AML-193 (cell line): ENCODE measurements at regions not wholly inside any gene's neighbourhood (a gene's known extent, or its start where the extent isn't known, plus 50 kb on each side); places are given as distances from the start of the nearest gene placed in this dataset.
A peak's percentile ranks its signal among the peaks of the same experiment; 100 is the strongest.

Source experiments
- DNase-seq, 2 experiments: peaks; one replicate each; lab custom pipeline; 2025; lab: John Stamatoyannopoulos, UW

- no peak for DNase-seq
These were observed 105.2 kb downstream of the FAS start for GRCh38 chr10:89095701-89096391.

- DNase-seq, result no peak
These were observed 103.1 kb downstream of the FAS start for GRCh38 chr10:89093728-89094127.

- DNase-seq, result no peak
These were observed 102.4 kb downstream of the FAS start for GRCh38 chr10:89092981-89093380.

- no peak for DNase-seq
These were observed 101.8 kb downstream of the FAS start for GRCh38 chr10:89092439-89092838.

GRCh38 chr10:89091496-89091895 is 100.9 kb downstream of the FAS start:
- peak; percentile 31 to 35 for DNase-seq

- DNase-seq, result peak; percentile 66 to 83
These were observed 100.3 kb downstream of the FAS start for GRCh38 chr10:89090756-89091445.

GRCh38 chr10:89086801-89087521 is 96.4 kb downstream of the FAS start:
- DNase-seq, result peak; percentile 65 to 66

- DNase-seq, result peak; percentile 59 to 63
These were observed 94.6 kb downstream of the FAS start for GRCh38 chr10:89085153-89085552.

GRCh38 chr10:89082086-89082485 is 91.5 kb downstream of the FAS start:
- DNase-seq, result no peak

- DNase-seq, result no peak
These were observed 90.1 kb downstream of the FAS start for GRCh38 chr10:89080660-89081059.

GRCh38 chr10:89079961-89080360 is 89.4 kb downstream of the FAS start:
- DNase-seq, result no peak

- no peak for DNase-seq
These were observed 88.4 kb downstream of the FAS start for GRCh38 chr10:89078724-89079672.

GRCh38 chr10:89076120-89076519 is 85.5 kb downstream of the FAS start:
- DNase-seq, result no peak

- DNase-seq, result no peak
These were observed 85.0 kb downstream of the FAS start for GRCh38 chr10:89075631-89076030.

GRCh38 chr10:89074120-89074519 is 83.5 kb downstream of the FAS start:
- no peak for DNase-seq

- DNase-seq, result no peak
These were observed 83.1 kb downstream of the FAS start for GRCh38 chr10:89073719-89074118.

- no peak for DNase-seq
These were observed 79.0 kb downstream of the FAS start for GRCh38 chr10:89069589-89069988.
